ENCODE measurements at regions not wholly inside any gene's neighbourhood (a gene's known extent, or its start where the extent isn't known, plus 50 kb on each side); places are given as distances from the start of the nearest gene placed in this dataset.

GRCh38 chr4:130233377-130234047 is 1137.6 kb downstream of the C4orf33 start:
- FAIRE-seq (peak; percentile 90), DNase-seq (ENCODE audit: insufficient read length, low spot score) (peak; percentile 9)

- no peak for FAIRE-seq
Observed at GRCh38 chr4:130238121-130238520, 1142.2 kb downstream of the C4orf33 start.

GRCh38 chr4:130249002-130249401 is 1153.0 kb downstream of the C4orf33 start:
- FAIRE-seq (no peak), DNase-seq (ENCODE audit: insufficient read length, low spot score) (no peak)

More at GRCh38 chr4:130238121-130238520, 1142.2 kb downstream of the C4orf33 start:
- DNase-seq (ENCODE audit: insufficient read length, low spot score) = no peak

- FAIRE-seq = no peak
- no peak for DNase-seq (ENCODE audit: insufficient read length, low spot score)
Observed at GRCh38 chr4:130257271-130257670, 1161.3 kb downstream of the C4orf33 start.

- DNase-seq (ENCODE audit: insufficient read length, low spot score) (no peak), FAIRE-seq (no peak)
Observed at GRCh38 chr4:130266814-130267213, 1170.9 kb downstream of the C4orf33 start.

GRCh38 chr4:130288576-130288975 is 1192.6 kb downstream of the C4orf33 start:
- no peak for FAIRE-seq
- DNase-seq (ENCODE audit: insufficient read length, low spot score) = no peak

GRCh38 chr4:130293692-130294091 is 1197.7 kb downstream of the C4orf33 start:
- FAIRE-seq (no peak), DNase-seq (ENCODE audit: insufficient read length, low spot score) (no peak)

GRCh38 chr4:130296448-130296847 is 1200.5 kb downstream of the C4orf33 start:
- FAIRE-seq (no peak), DNase-seq (ENCODE audit: insufficient read length, low spot score) (no peak)

- DNase-seq (ENCODE audit: insufficient read length, low spot score) = no peak
- no peak for FAIRE-seq
Observed at GRCh38 chr4:130306566-130306965, 1210.6 kb downstream of the C4orf33 start.

- DNase-seq (ENCODE audit: insufficient read length, low spot score) (no peak), FAIRE-seq (no peak)
Observed at GRCh38 chr4:130309221-130309620, 1213.3 kb downstream of the C4orf33 start.

- FAIRE-seq = no peak
- DNase-seq (ENCODE audit: insufficient read length, low spot score) = no peak
Observed at GRCh38 chr4:130322439-130322838, 1226.5 kb downstream of the C4orf33 start.

- DNase-seq (ENCODE audit: insufficient read length, low spot score) (no peak), FAIRE-seq (no peak)
Observed at GRCh38 chr4:130329036-130329435, 1233.1 kb downstream of the C4orf33 start.

GRCh38 chr4:130333241-130333759 is 1237.3 kb downstream of the C4orf33 start:
- no peak for DNase-seq (ENCODE audit: insufficient read length, low spot score)
- FAIRE-seq = no peak

- no peak for DNase-seq (ENCODE audit: insufficient read length, low spot score)
- no peak for FAIRE-seq
Observed at GRCh38 chr4:130335417-130336194, 1239.7 kb downstream of the C4orf33 start.

GRCh38 chr4:130336585-130337217 is 1240.7 kb downstream of the C4orf33 start:
- peak; percentile 4 for DNase-seq (ENCODE audit: insufficient read length, low spot score)

GRCh38 chr4:130338851-130339250 is 1242.9 kb downstream of the C4orf33 start:
- DNase-seq (ENCODE audit: insufficient read length, low spot score) (no peak), FAIRE-seq (no peak)

More at GRCh38 chr4:130336585-130337217, 1240.7 kb downstream of the C4orf33 start:
- peak; percentile 59 for FAIRE-seq

GRCh38 chr4:130349745-130350144 is 1253.8 kb downstream of the C4orf33 start:
- DNase-seq (ENCODE audit: insufficient read length, low spot score) (no peak), FAIRE-seq (no peak)

- DNase-seq (ENCODE audit: insufficient read length, low spot score) (no peak), FAIRE-seq (no peak)
Observed at GRCh38 chr4:130356873-130357272, 1260.9 kb downstream of the C4orf33 start.

GRCh38 chr4:130359542-130359941 is 1263.6 kb downstream of the C4orf33 start:
- FAIRE-seq (no peak), DNase-seq (ENCODE audit: insufficient read length, low spot score) (no peak)

- DNase-seq (ENCODE audit: insufficient read length, low spot score) = no peak
- no peak for FAIRE-seq
Observed at GRCh38 chr4:130361616-130362015, 1265.7 kb downstream of the C4orf33 start.

- no peak for FAIRE-seq
- DNase-seq (ENCODE audit: insufficient read length, low spot score) = no peak
Observed at GRCh38 chr4:130368668-130369067, 1272.7 kb downstream of the C4orf33 start.
